Stimulated activated CD4-positive, alpha-beta T cell treated with anti-CD3 and anti-CD28 coated beads, Interleukin-2, amount 100 ng/mL, for 24 hours (primary cell): ENCODE measurements at regions not wholly inside any gene's neighbourhood (a gene's known extent, or its start where the extent isn't known, plus 50 kb on each side); places are given as distances from the start of the nearest gene placed in this dataset.
"Not testable (repeated sequence)": the region's sequence is repeated elsewhere in the genome, so short reads cannot be mapped to it uniquely, and the experiment has no call there.

ENCODE experiments used
- DNase-seq, 2 donors: peaks; one replicate each; pipeline ENCODE4 v3.0.0-alpha.2; 2020

- no peak for DNase-seq
Measured at GRCh38 chr13:111479412-111479811, 159.0 kb downstream of the TEX29 start.

- DNase-seq: no peak
Measured at GRCh38 chr13:111480503-111480902, 160.1 kb downstream of the TEX29 start.

- no peak for DNase-seq
Measured at GRCh38 chr13:111480976-111481375, 160.5 kb downstream of the TEX29 start.

GRCh38 chr13:111482126-111482525, 161.7 kb downstream of the TEX29 start:
- DNase-seq: no peak

- no peak for DNase-seq
Measured at GRCh38 chr13:111482806-111483620, 162.6 kb downstream of the TEX29 start.

- DNase-seq: no peak
Measured at GRCh38 chr13:111483621-111483987, 163.2 kb downstream of the TEX29 start.

- no peak for DNase-seq
Measured at GRCh38 chr13:111484141-111484925, 163.9 kb downstream of the TEX29 start.

GRCh38 chr13:111484959-111485358, 164.5 kb downstream of the TEX29 start:
- no peak for DNase-seq

GRCh38 chr13:111485491-111486250, 165.2 kb downstream of the TEX29 start:
- DNase-seq: no peak

- no peak for DNase-seq
Measured at GRCh38 chr13:111486331-111486730, 165.9 kb downstream of the TEX29 start.

GRCh38 chr13:111486801-111487200, 166.4 kb downstream of the TEX29 start:
- no peak for DNase-seq

GRCh38 chr13:111488486-111489132, 168.2 kb downstream of the TEX29 start:
- no peak for DNase-seq

- DNase-seq: no peak
Measured at GRCh38 chr13:111489301-111489700, 168.9 kb downstream of the TEX29 start.

- no peak for DNase-seq
Measured at GRCh38 chr13:111490611-111491010, 170.2 kb downstream of the TEX29 start.

- no peak for DNase-seq
Measured at GRCh38 chr13:111491021-111491420, 170.6 kb downstream of the TEX29 start.

GRCh38 chr13:111491659-111492058, 171.2 kb downstream of the TEX29 start:
- DNase-seq: no peak

GRCh38 chr13:111492341-111492950, 172.0 kb downstream of the TEX29 start:
- DNase-seq: no peak

GRCh38 chr13:111492958-111493357, 172.5 kb downstream of the TEX29 start:
- DNase-seq: no peak

GRCh38 chr13:111493468-111493867, 173.0 kb downstream of the TEX29 start:
- no peak for DNase-seq

- DNase-seq: no peak
Measured at GRCh38 chr13:111494641-111495040, 174.2 kb downstream of the TEX29 start.

- DNase-seq: not testable (repeated sequence)
Measured at GRCh38 chr13:111501596-111502535, 181.4 kb downstream of the TEX29 start.
